Stomach (tissue), 8 donors: ENCODE measurements at regions not wholly inside any gene's neighbourhood (a gene's known extent, or its start where the extent isn't known, plus 50 kb on each side); places are given as distances from the start of the nearest gene placed in this dataset.

ENCODE experiments used
- DNase-seq, 2 donors: peaks; one replicate each; pipeline versions ENCODE4 v3.0.0 to v3.0.0-alpha.2; 2013 to 2019
- H3K27ac ChIP-seq, 5 donors: fragments of 200-600 bp in 4 of 5; sonication (generic) in 4 of 5; one replicate each; pipeline ENCODE4 v1.5.1; 2013 to 2019; ENCODE audit warnings: mild to moderate bottlenecking in 1 of 5, moderate library complexity in 1 of 5
- H3K27me3 ChIP-seq, 3 donors: fragments of 200-600 bp; sonication (generic); one replicate each; pipeline ENCODE4 v1.5.1; 2017 to 2019; ENCODE audit warnings: mixed run types in 1 of 3
- H3K36me3 ChIP-seq, 4 donors: fragments of 200-600 bp; sonication (generic); 1 replicate in 3 of 4; 2 replicates in 1 of 4; pipeline ENCODE4 v1.5.1; 2016 to 2019
- H3K4me1 ChIP-seq, 4 donors: fragments of 200-600 bp; sonication (generic); one replicate each; pipeline ENCODE4 v1.5.1; 2016 to 2019
- H3K4me3 ChIP-seq, 4 donors: fragments of 200-600 bp; sonication (generic) in 3 of 4; one replicate each; pipeline ENCODE4 v1.5.1; 2016 to 2019; ENCODE audit warnings: mild to moderate bottlenecking in 1 of 4
- H3K9me3 ChIP-seq, 4 donors: fragments of 200-600 bp; sonication (generic); one replicate each; pipeline ENCODE4 v1.5.1; 2016 to 2019
- CTCF ChIP-seq, 7 experiments: fragments of 450-650 bp in 4 of 7; fragments of 200-600 bp in 3 of 7; sonication (generic) in 3 of 7; IDR thresholded peaks; one replicate each; pipeline ENCODE4 v1.5.1; 2016 to 2019; ENCODE audit warnings: antibody characterized with exemption in 7 of 7, control low read depth in 2 of 7, mild to moderate bottlenecking in 1 of 7
- EP300 ChIP-seq: sonication (generic); formaldehyde crosslinking; IDR thresholded peaks from one replicate; pipeline ENCODE4 v1.6.1; 2017; ENCODE audit warnings: antibody characterized with exemption
- POLR2A ChIP-seq, 4 donors: fragments of 450-650 bp; IDR thresholded peaks; one replicate each; pipeline ENCODE4 v1.6.1; 2016; ENCODE audit warnings: antibody characterized with exemption in 4 of 4, control low read depth in 2 of 4, mild to moderate bottlenecking in 1 of 4, moderate library complexity in 1 of 4
- POLR2AphosphoS5 ChIP-seq, 3 donors: sonication (generic); formaldehyde crosslinking; IDR thresholded peaks; one replicate each; pipeline ENCODE4 v1.6.1; 2016; ENCODE audit warnings: antibody characterized with exemption in 3 of 3
- WGBS, 5 donors: extraction: QIAGEN DNeasy Blood & Tissue Kit in 3 of 5; methylation state at CpG; one replicate each; pipeline versions ENCODE4 v1.1.5 to v1.1.7; 2013 to 2018; 5-methylcytosine and 5-hydroxymethylcytosine counted together
- intact Hi-C: fragments of 100-400 bp; cut with DNase I; formaldehyde crosslinking; loops from one replicate; pipeline ENCODE4 v1.15.1; 2023; ENCODE audit warnings: low total_unique reads
- donor health status: healthy with polysubstance abuse.
- donor health status: Bipolar disorder and iron deficiency.
- donor health status: healthy.

- no peaks in the 10 kb centered on the region for H3K27me3 ChIP-seq
- DNase-seq: peak; percentile 29 to 43
- no peak overlapping the region for H3K27ac ChIP-seq
- no peaks in the 10 kb centered on the region for H3K4me1 ChIP-seq
- TF ChIP-seq POLR2AphosphoS5 (IDR thresholded peaks at IDR 0.05) (no peak), EP300 (no peak)
- intact Hi-C loops: no loop called here
- no peak overlapping the region for H3K4me3 ChIP-seq
- H3K9me3 ChIP-seq: no peaks in the 10 kb centered on the region
- 67 to 84% (median 75%) methylated on average over 11 to 14 of the region's 14 CpGs for WGBS, 5 donors
- no peaks in the 10 kb centered on the region for H3K36me3 ChIP-seq
Measured at GRCh38 chr6:142542704-142543233, 241.0 kb downstream of the ADGRG6 start.

GRCh38 chr6:142543606-142544005 is 241.8 kb downstream of the ADGRG6 start:
- intact Hi-C loops: no loop called here
- Histone ChIP-seq H3K27ac (no peak overlapping the region), H3K9me3 (no peaks in the 10 kb centered on the region), H3K27me3 (no peaks in the 10 kb centered on the region), H3K4me3 (no peak overlapping the region), H3K4me1 (no peaks in the 10 kb centered on the region), H3K36me3 (no peaks in the 10 kb centered on the region)
- WGBS, 5 donors: 52 to 78% (median 59%) methylated on average over 2 of the region's 2 CpGs
- no peak for DNase-seq
- TF ChIP-seq CTCF (IDR thresholded peaks at IDR 0.05) (no peak), POLR2A (IDR thresholded peaks at IDR 0.05) (no peak), EP300 (no peak), POLR2AphosphoS5 (IDR thresholded peaks at IDR 0.05) (no peak)

GRCh38 chr6:142544199-142544838 is 242.5 kb downstream of the ADGRG6 start:
- Histone ChIP-seq H3K9me3 (no peaks in the 10 kb centered on the region), H3K4me3 (no peak overlapping the region), H3K27me3 (no peaks in the 10 kb centered on the region), H3K36me3 (no peaks in the 10 kb centered on the region), H3K27ac (no peak overlapping the region), H3K4me1 (no peaks in the 10 kb centered on the region)
- intact Hi-C loops: no loop called here
- TF ChIP-seq POLR2A (IDR thresholded peaks at IDR 0.05) (no peak), POLR2AphosphoS5 (IDR thresholded peaks at IDR 0.05) (no peak), CTCF (IDR thresholded peaks at IDR 0.05) (no peak), EP300 (no peak)
- DNase-seq: no peak

GRCh38 chr6:142545147-142545546 is 243.3 kb downstream of the ADGRG6 start:
- Histone ChIP-seq H3K4me1 (no peaks in the 10 kb centered on the region), H3K36me3 (no peaks in the 10 kb centered on the region), H3K9me3 (no peaks in the 10 kb centered on the region), H3K27ac (no peak overlapping the region), H3K27me3 (no peaks in the 10 kb centered on the region), H3K4me3 (no peak overlapping the region)
- TF ChIP-seq POLR2AphosphoS5 (IDR thresholded peaks at IDR 0.05): no peak
- no peak for TF ChIP-seq CTCF (IDR thresholded peaks at IDR 0.05)
- no peak for TF ChIP-seq EP300
- no peak for TF ChIP-seq POLR2A (IDR thresholded peaks at IDR 0.05)
- no peak for DNase-seq
- WGBS, 5 donors: 79 to 85% (median 83%) methylated on average over 4 of the region's 4 CpGs
- intact Hi-C loops: no loop called here

GRCh38 chr6:142548566-142548965 is 246.8 kb downstream of the ADGRG6 start:
- H3K27me3 ChIP-seq: no peaks in the 10 kb centered on the region
- TF ChIP-seq CTCF (IDR thresholded peaks at IDR 0.05) (no peak), EP300 (no peak), POLR2A (IDR thresholded peaks at IDR 0.05) (no peak), POLR2AphosphoS5 (IDR thresholded peaks at IDR 0.05) (no peak)

More at GRCh38 chr6:142548566-142548965, 246.8 kb downstream of the ADGRG6 start:
- Histone ChIP-seq H3K36me3 (no peaks in the 10 kb centered on the region), H3K9me3 (no peaks in the 10 kb centered on the region), H3K27ac (no peak overlapping the region), H3K4me1 (no peaks in the 10 kb centered on the region), H3K4me3 (no peak overlapping the region)
- intact Hi-C loops: no loop called here
- DNase-seq: no peak
- 47 to 74% (median 57%) methylated on average over 1 of the region's 1 CpG for WGBS, 5 donors
